ENCODE measurements at regions not wholly inside any gene's neighbourhood (a gene's known extent, or its start where the extent isn't known, plus 50 kb on each side); places are given as distances from the start of the nearest gene placed in this dataset.

DNA sequence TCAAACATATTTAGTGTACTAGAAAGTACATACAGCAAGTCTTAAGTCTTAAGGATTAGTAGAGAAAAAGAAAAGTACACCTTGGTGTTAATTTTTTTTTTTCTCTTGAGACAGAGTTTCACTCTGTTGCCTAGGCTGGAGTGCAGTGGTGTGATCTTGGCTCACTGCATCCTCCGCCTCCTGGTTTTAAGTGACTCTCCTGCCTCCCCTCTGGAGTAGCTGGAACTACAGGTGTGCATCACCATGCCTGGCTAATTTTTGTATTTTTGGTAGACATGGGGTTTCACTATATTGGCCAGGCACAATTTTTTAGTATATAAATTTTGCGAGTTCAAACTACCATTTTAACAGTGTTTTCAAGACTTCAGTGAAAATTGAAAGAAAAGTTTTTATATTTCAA, 1941.1 kb upstream of the CDH6 start:
- Mint-ChIP-seq H3K4me1 (peaks cover 4 to 5% of the 10 kb centered on the region in 2 experiments; a peak in 2 of 4 replicates), H3K36me3 (ENCODE audit: insufficient read depth in 1 of 3, low read depth in 3 of 3) (no peaks in the 10 kb centered on the region), H3K9me3 (no peaks in the 10 kb centered on the region), H3K27ac (no peak overlapping the region), H3K27me3 (ENCODE audit: low read depth) (no peaks in the 10 kb centered on the region), H3K4me3 (no peak overlapping the region)
- no CpG with 5 or more reads among the region's 2 CpGs for WGBS (ENCODE audit: extremely low coverage, insufficient read length, low lambda C conversion rate)
- Histone ChIP-seq H3T11ph (ENCODE audit: low read length) (no peak overlapping the region), H4K91ac (ENCODE audit: insufficient read length, low read depth, low read length) (no peak overlapping the region), H3K79me1 (ENCODE audit: insufficient read depth, low read depth, low read length, poor library complexity, severe bottlenecking) (no peaks in the 10 kb centered on the region), H3K9ac (ENCODE audit: extremely low read depth, insufficient read length, low read length) (no peak overlapping the region), H2AK5ac (ENCODE audit: insufficient read length, low read length) (no peak overlapping the region), H3K18ac (ENCODE audit: insufficient read length, low read depth, low read length) (no peak overlapping the region), H3K56ac (ENCODE audit: insufficient read length, low read depth, low read length) (no peak overlapping the region), H2BK15ac (ENCODE audit: low read depth, low read length) (no peak overlapping the region), H3K4ac (ENCODE audit: low read depth, low read length) (no peak overlapping the region), H3K14ac (ENCODE audit: insufficient read depth, low read length) (no peak overlapping the region), H3K4me1 (ENCODE audit: insufficient read depth, low read length) (no peaks in the 10 kb centered on the region), H4K8ac (replicated peaks; ENCODE audit: insufficient read length, low read depth, low read length) (no peak overlapping the region), H3K4me2 (ENCODE audit: insufficient read depth, insufficient read length, low read length) (no peak overlapping the region), H3K27me3 (ENCODE audit: insufficient read depth, low read length) (no peaks in the 10 kb centered on the region), H4K20me1 (ENCODE audit: control insufficient read depth, insufficient read depth, insufficient read length) (no peaks in the 10 kb centered on the region), H2BK5ac (ENCODE audit: insufficient read length, low read length) (no peak overlapping the region), H3K23ac (ENCODE audit: insufficient read length, low read depth, low read length) (no peak overlapping the region), H2AFZ (ENCODE audit: low read length) (no peak overlapping the region), H2BK120ac (ENCODE audit: low read depth, low read length, poor library complexity, severe bottlenecking) (no peak overlapping the region), H2BK20ac (ENCODE audit: low read depth, low read length, poor library complexity, severe bottlenecking) (no peak overlapping the region), H3K23me2 (ENCODE audit: insufficient read length, low read depth, low read length, poor library complexity, severe bottlenecking) (no peaks in the 10 kb centered on the region), H3K27ac (ENCODE audit: insufficient read length, low read depth, low read length) (no peak overlapping the region), H3K9me3 (ENCODE audit: control insufficient read depth, low read depth, low read length) (no peaks in the 10 kb centered on the region), H2BK12ac (ENCODE audit: insufficient read length, low read depth, low read length) (no peak overlapping the region), H3K79me2 (ENCODE audit: insufficient read depth, low read length) (no peaks in the 10 kb centered on the region), H4K5ac (ENCODE audit: insufficient read length, low read depth, low read length) (no peak overlapping the region)
- peak; percentile 41 for DNase-seq
- TF ChIP-seq, protein P1, sequence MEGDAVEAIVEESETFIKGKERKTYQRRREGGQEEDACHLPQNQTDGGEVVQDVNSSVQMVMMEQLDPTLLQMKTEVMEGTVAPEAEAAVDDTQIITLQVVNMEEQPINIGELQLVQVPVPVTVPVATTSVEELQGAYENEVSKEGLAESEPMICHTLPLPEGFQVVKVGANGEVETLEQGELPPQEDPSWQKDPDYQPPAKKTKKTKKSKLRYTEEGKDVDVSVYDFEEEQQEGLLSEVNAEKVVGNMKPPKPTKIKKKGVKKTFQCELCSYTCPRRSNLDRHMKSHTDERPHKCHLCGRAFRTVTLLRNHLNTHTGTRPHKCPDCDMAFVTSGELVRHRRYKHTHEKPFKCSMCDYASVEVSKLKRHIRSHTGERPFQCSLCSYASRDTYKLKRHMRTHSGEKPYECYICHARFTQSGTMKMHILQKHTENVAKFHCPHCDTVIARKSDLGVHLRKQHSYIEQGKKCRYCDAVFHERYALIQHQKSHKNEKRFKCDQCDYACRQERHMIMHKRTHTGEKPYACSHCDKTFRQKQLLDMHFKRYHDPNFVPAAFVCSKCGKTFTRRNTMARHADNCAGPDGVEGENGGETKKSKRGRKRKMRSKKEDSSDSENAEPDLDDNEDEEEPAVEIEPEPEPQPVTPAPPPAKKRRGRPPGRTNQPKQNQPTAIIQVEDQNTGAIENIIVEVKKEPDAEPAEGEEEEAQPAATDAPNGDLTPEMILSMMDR (conservative IDR thresholded peaks at IDR 0.05), result peak; percentile 62

Measured in H9 (cell line).